Panc1 (cell line): ENCODE measurements at regions not wholly inside any gene's neighbourhood (a gene's known extent, or its start where the extent isn't known, plus 50 kb on each side); places are given as distances from the start of the nearest gene placed in this dataset.

Source experiments
- ATAC-seq: fragments of 200-7000 bp; cut with Tn5 transposase; 2 replicates; pipeline ENCODE4 v1.9.1; 2020; ENCODE audit warnings: mild to moderate bottlenecking, moderate library complexity
- BruUV-seq: library from RNA; stranded (reverse); fragments of 400-500 nt; replicated peaks from 2 replicates; lab custom pipeline; 2021; lab: Mats Ljungman, UMichigan
- CTCF ChIA-PET: fragments of 300-600 bp; sonication (Branson Sonifier 250); formaldehyde crosslinking; loops from one replicate; lab custom pipeline; 2022; ENCODE audit warnings: antibody characterized with exemption; lab: Charles Lee
- POLR2A ChIA-PET: fragments of 300-600 bp; sonication (Branson Sonifier 250); formaldehyde crosslinking; loops from one replicate; lab custom pipeline; 2022; ENCODE audit warnings: antibody characterized with exemption; lab: Charles Lee
- DNase-seq: peaks from one replicate; pipeline ENCODE4 v3.0.0-alpha.2; 2010; ENCODE audit warnings: low read depth, low spot score
- H3K27ac ChIP-seq: 2 replicates; pipeline ENCODE4 v1.5.1; 2011; ENCODE audit warnings: mild to moderate bottlenecking, low read length, inconsistent platforms
- H3K27me3 ChIP-seq: fragments of 200-500 bp; sonication (Bioruptor generic); 2 replicates; pipeline ENCODE4 v1.6.0; 2014; ENCODE audit warnings: low read length, inconsistent platforms; ENCODE audit not compliant: control insufficient read depth, insufficient read depth
- H3K36me3 ChIP-seq: fragments of 200-500 bp; sonication (Bioruptor generic); 2 replicates; pipeline ENCODE4 v1.5.1; 2014; ENCODE audit warnings: inconsistent platforms, mild to moderate bottlenecking, low read length, moderate library complexity; ENCODE audit not compliant: control insufficient read depth, insufficient read depth
- H3K4me1 ChIP-seq: 2 replicates; pipeline ENCODE4 v1.5.1; 2011; ENCODE audit warnings: inconsistent platforms, mild to moderate bottlenecking, low read length, moderate library complexity; ENCODE audit not compliant: control insufficient read depth, insufficient read depth
- H3K4me3 ChIP-seq, 2 experiments: 2 replicates each; pipeline ENCODE4 v1.5.1; 2011 to 2012; ENCODE audit warnings: low read depth in 2 of 2, low read length in 2 of 2, mild to moderate bottlenecking in 2 of 2, inconsistent platforms in 1 of 2, moderate library complexity in 1 of 2
- H3K9me3 ChIP-seq: fragments of 200-500 bp; sonication (Bioruptor generic); 2 replicates; pipeline ENCODE4 v1.5.1; 2014; ENCODE audit warnings: low read depth, mild to moderate bottlenecking, inconsistent platforms, low read length, moderate library complexity; ENCODE audit not compliant: control insufficient read depth, insufficient read depth
- POLR2AphosphoS5 ChIP-seq: IDR thresholded peaks from 2 replicates; pipeline ENCODE4 v1.6.1; 2012; ENCODE audit warnings: mild to moderate bottlenecking, low read depth, low read length, moderate library complexity
- SIN3A ChIP-seq: IDR thresholded peaks from 2 replicates; pipeline ENCODE4 v1.6.1; 2012; ENCODE audit warnings: low read depth, mild to moderate bottlenecking, low read length, moderate library complexity, borderline replicate concordance; ENCODE audit not compliant: insufficient read depth
- TCF7L2 ChIP-seq: IDR thresholded peaks from 2 replicates; pipeline ENCODE4 v1.6.1; 2011; ENCODE audit warnings: mild to moderate bottlenecking, low read depth, low read length, inconsistent platforms
- in situ Hi-C: cut with HindIII; loops from 2 replicates; pipeline ENCODE4 v1.10.0; 2016; ENCODE audit warnings: low sequenced_read_pairs, low pct_unique_long_range_greater_than_20kb
- intact Hi-C: fragments of 100-400 bp; cut with micrococcal nuclease; formaldehyde crosslinking; loops from one replicate; pipeline ENCODE4 v1.10.0; 2022; ENCODE audit not compliant: unreplicated experiment
- TF ChIP-seq, protein P1 (sequence below), 2 experiments: IDR thresholded peaks; 2 replicates each; pipeline ENCODE4 v1.6.1; 2011 to 2012; ENCODE audit warnings: low read depth in 2 of 2, control low read depth in 1 of 2, low read length in 1 of 2, mild to moderate bottlenecking in 1 of 2, moderate library complexity in 1 of 2; ENCODE audit not compliant: insufficient read depth in 1 of 2
- TF ChIP-seq, protein P2 (sequence below): fragments of 450-650 bp; IDR thresholded peaks from 2 replicates; pipeline ENCODE4 v1.5.1; 2017; ENCODE audit warnings: mild to moderate bottlenecking

DNA sequence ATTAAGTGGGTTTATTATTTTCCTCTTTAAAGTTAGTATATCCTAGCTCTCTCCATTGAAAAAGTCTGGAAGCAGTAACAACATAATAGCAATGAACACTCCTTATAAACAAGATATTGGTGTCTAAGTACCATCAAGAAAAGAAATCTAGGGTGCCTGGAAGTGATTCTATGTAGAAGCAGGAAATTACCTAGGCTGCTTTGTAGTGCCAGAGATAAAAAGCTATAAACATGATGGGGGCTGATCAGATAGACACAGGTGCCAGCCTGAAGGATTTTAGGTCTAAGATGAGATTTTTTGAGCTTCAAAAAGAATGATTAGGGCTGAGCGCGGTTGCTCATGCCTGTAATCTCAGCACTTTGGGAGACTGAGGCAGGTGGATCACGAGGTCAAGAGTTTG is 1179.3 kb upstream of the CDH9 start:
- ATAC-seq (no peak), DNase-seq (no peak)
- ChIA-PET CTCF (no interaction called here), POLR2A (no interaction called here)
- intact Hi-C loops (no loop called here), in situ Hi-C loops (no loop called here)
- Histone ChIP-seq H3K27ac (no peak overlapping the region), H3K27me3 (no peaks in the 10 kb centered on the region), H3K4me1 (no peaks in the 10 kb centered on the region), H3K4me3 (no peak overlapping the region), H3K9me3 (no peaks in the 10 kb centered on the region), H3K36me3 (no peaks in the 10 kb centered on the region)
- no TSS peak for BruUV-seq
- TF ChIP-seq SIN3A, result no peak

DNA sequence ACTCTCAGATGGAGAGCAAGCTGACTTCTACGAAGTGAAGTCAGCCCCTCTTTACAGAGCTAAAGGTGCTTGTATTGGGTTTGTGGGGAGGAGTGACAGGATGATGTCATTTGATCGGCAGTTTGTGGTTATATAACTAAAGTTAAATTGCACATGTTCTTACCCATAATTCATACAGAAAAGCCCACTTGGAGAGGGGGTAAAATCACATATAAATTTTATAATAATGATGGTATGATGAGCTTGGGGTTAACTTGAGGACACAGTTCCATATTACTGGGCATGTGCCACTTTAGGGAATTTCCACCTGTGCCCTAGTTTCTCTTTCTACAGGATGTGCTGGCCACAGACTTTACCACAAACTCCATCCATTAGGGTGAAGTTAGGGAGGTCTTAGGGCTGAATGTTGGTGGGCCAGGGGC is 1178.6 kb upstream of the CDH9 start:
- Histone ChIP-seq H3K9me3 (no peaks in the 10 kb centered on the region), H3K27me3 (no peaks in the 10 kb centered on the region), H3K4me1 (no peaks in the 10 kb centered on the region), H3K4me3 (no peak overlapping the region), H3K36me3 (no peaks in the 10 kb centered on the region), H3K27ac (no peak overlapping the region)
- no peak for TF ChIP-seq SIN3A
- TF ChIP-seq, protein P1, sequence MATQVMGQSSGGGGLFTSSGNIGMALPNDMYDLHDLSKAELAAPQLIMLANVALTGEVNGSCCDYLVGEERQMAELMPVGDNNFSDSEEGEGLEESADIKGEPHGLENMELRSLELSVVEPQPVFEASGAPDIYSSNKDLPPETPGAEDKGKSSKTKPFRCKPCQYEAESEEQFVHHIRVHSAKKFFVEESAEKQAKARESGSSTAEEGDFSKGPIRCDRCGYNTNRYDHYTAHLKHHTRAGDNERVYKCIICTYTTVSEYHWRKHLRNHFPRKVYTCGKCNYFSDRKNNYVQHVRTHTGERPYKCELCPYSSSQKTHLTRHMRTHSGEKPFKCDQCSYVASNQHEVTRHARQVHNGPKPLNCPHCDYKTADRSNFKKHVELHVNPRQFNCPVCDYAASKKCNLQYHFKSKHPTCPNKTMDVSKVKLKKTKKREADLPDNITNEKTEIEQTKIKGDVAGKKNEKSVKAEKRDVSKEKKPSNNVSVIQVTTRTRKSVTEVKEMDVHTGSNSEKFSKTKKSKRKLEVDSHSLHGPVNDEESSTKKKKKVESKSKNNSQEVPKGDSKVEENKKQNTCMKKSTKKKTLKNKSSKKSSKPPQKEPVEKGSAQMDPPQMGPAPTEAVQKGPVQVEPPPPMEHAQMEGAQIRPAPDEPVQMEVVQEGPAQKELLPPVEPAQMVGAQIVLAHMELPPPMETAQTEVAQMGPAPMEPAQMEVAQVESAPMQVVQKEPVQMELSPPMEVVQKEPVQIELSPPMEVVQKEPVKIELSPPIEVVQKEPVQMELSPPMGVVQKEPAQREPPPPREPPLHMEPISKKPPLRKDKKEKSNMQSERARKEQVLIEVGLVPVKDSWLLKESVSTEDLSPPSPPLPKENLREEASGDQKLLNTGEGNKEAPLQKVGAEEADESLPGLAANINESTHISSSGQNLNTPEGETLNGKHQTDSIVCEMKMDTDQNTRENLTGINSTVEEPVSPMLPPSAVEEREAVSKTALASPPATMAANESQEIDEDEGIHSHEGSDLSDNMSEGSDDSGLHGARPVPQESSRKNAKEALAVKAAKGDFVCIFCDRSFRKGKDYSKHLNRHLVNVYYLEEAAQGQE (IDR thresholded peaks at IDR 0.05; ENCODE audit: insufficient read depth in 1 of 2, low read depth in 2 of 2, low read length in 1 of 2), result no peak
- TF ChIP-seq, protein P2, sequence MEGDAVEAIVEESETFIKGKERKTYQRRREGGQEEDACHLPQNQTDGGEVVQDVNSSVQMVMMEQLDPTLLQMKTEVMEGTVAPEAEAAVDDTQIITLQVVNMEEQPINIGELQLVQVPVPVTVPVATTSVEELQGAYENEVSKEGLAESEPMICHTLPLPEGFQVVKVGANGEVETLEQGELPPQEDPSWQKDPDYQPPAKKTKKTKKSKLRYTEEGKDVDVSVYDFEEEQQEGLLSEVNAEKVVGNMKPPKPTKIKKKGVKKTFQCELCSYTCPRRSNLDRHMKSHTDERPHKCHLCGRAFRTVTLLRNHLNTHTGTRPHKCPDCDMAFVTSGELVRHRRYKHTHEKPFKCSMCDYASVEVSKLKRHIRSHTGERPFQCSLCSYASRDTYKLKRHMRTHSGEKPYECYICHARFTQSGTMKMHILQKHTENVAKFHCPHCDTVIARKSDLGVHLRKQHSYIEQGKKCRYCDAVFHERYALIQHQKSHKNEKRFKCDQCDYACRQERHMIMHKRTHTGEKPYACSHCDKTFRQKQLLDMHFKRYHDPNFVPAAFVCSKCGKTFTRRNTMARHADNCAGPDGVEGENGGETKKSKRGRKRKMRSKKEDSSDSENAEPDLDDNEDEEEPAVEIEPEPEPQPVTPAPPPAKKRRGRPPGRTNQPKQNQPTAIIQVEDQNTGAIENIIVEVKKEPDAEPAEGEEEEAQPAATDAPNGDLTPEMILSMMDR, result no peak
- no peak for TF ChIP-seq POLR2AphosphoS5
- TF ChIP-seq TCF7L2, result no peak
- POLR2A ChIA-PET, result no interaction called here
- CTCF ChIA-PET, result no interaction called here
- intact Hi-C loops, result no loop called here
- DNase-seq (no peak), ATAC-seq (no peak)
- in situ Hi-C loops, result no loop called here
- no TSS peak for BruUV-seq

DNA sequence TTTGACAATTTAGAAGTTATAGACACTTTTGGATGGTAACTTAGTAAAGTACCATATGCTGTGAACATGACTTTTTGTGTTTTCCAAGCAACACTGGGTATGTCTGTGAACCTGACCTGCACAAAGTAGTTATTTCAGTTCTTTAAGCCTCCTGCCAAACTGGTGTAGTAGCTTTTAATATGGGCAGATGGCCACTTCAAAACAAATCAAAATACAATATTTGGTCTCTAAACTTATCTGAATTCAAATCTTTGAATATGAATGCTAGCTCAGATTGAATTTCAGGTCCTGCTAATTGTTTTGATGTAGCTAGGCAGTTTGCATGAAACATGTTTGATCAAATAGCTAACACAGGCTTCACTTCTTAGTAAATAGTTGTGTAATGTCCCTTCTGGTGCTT is 1176.7 kb upstream of the CDH9 start:
- ChIA-PET CTCF (no interaction called here), POLR2A (no interaction called here)
- ATAC-seq, result no peak

More for the DNA sequence above, 1176.7 kb upstream of the CDH9 start:
- Histone ChIP-seq H3K9me3 (no peaks in the 10 kb centered on the region), H3K36me3 (no peaks in the 10 kb centered on the region), H3K27me3 (no peaks in the 10 kb centered on the region), H3K4me3 (no peak overlapping the region), H3K4me1 (no peaks in the 10 kb centered on the region), H3K27ac (no peak overlapping the region)
- DNase-seq, result no peak
- no peak for TF ChIP-seq SIN3A
- no peak for TF ChIP-seq TCF7L2
- no peak for TF ChIP-seq POLR2AphosphoS5
- TF ChIP-seq, protein P1 (IDR thresholded peaks at IDR 0.05; ENCODE audit: insufficient read depth in 1 of 2, low read depth in 2 of 2, low read length in 1 of 2), result no peak
- TF ChIP-seq, protein P2, result no peak
- in situ Hi-C loops (no loop called here), intact Hi-C loops (no loop called here)
- BruUV-seq, result no TSS peak
